ENCODE measurements at regions not wholly inside any gene's neighbourhood (a gene's known extent, or its start where the extent isn't known, plus 50 kb on each side); places are given as distances from the start of the nearest gene placed in this dataset.

DNA sequence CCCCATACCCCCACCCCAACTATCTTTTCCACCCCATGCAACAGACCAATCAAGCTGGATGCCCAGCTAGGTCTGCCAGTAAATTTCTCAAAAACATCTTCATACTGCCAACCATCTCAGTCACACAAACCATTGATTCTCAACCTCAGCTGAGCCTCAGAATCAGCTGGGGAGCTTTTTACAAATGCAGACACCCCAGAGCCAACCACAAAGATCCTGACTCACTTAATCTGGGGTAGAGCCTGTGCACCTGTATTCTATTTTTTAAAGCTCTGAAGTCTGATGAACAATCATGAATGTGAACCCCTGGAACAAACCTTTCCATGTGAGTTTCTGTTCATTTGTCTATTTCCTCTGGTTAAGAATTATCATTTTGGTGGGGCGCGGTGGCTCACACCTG lies 66.0 kb downstream of the ZNF281 start:
- no peaks in the 10 kb centered on the region for H3K36me3 ChIP-seq (ENCODE audit: control insufficient read depth, insufficient read depth, low read length)
- no peak overlapping the region for H2AFZ ChIP-seq (ENCODE audit: low read length)
- peak in 1 of 2 donors; percentile 46 for DNase-seq (ENCODE audit: low read depth in 2 of 2)
- H3K4me1 ChIP-seq (ENCODE audit: control insufficient read depth, extremely low read depth, insufficient read depth, low read length) = peaks cover 2% of the 10 kb centered on the region
- H3K79me2 ChIP-seq (ENCODE audit: control insufficient read depth, insufficient read depth, low read length) = no peaks in the 10 kb centered on the region
- TF ChIP-seq, protein P1, sequence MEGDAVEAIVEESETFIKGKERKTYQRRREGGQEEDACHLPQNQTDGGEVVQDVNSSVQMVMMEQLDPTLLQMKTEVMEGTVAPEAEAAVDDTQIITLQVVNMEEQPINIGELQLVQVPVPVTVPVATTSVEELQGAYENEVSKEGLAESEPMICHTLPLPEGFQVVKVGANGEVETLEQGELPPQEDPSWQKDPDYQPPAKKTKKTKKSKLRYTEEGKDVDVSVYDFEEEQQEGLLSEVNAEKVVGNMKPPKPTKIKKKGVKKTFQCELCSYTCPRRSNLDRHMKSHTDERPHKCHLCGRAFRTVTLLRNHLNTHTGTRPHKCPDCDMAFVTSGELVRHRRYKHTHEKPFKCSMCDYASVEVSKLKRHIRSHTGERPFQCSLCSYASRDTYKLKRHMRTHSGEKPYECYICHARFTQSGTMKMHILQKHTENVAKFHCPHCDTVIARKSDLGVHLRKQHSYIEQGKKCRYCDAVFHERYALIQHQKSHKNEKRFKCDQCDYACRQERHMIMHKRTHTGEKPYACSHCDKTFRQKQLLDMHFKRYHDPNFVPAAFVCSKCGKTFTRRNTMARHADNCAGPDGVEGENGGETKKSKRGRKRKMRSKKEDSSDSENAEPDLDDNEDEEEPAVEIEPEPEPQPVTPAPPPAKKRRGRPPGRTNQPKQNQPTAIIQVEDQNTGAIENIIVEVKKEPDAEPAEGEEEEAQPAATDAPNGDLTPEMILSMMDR (conservative IDR thresholded peaks at IDR 0.05 in 1 of 2, IDR thresholded peaks at IDR 0.05 in 1 of 2; ENCODE audit: low read depth in 1 of 2, low read length in 2 of 2) = no peak
- no peak for TF ChIP-seq EZH2 (IDR thresholded peaks at IDR 0.05; ENCODE audit: low read length, missing control alignments)
- no peaks in the 10 kb centered on the region for H3K27me3 ChIP-seq (ENCODE audit: control insufficient read depth, insufficient read depth, low read length)
- H3K9me3 ChIP-seq (ENCODE audit: control insufficient read depth, insufficient read depth, low read depth, low read length) = no peaks in the 10 kb centered on the region
- H3K4me2 ChIP-seq (ENCODE audit: extremely low read depth, insufficient read depth, low read length) = no peak overlapping the region
- no peaks in the 10 kb centered on the region for H4K20me1 ChIP-seq (ENCODE audit: control insufficient read depth, extremely low read depth, insufficient read depth, low read length)
- no peak overlapping the region for H3K4me3 ChIP-seq (replicated peaks in 1 of 4; ENCODE audit: control extremely low read depth in 1 of 4, insufficient read depth in 1 of 4, low read depth in 3 of 4, low read length in 4 of 4)
- no peak overlapping the region for H3K27ac ChIP-seq (ENCODE audit: insufficient read depth, low read length)
- no peak overlapping the region for H3K9ac ChIP-seq (ENCODE audit: insufficient read depth, low read length)

DNA sequence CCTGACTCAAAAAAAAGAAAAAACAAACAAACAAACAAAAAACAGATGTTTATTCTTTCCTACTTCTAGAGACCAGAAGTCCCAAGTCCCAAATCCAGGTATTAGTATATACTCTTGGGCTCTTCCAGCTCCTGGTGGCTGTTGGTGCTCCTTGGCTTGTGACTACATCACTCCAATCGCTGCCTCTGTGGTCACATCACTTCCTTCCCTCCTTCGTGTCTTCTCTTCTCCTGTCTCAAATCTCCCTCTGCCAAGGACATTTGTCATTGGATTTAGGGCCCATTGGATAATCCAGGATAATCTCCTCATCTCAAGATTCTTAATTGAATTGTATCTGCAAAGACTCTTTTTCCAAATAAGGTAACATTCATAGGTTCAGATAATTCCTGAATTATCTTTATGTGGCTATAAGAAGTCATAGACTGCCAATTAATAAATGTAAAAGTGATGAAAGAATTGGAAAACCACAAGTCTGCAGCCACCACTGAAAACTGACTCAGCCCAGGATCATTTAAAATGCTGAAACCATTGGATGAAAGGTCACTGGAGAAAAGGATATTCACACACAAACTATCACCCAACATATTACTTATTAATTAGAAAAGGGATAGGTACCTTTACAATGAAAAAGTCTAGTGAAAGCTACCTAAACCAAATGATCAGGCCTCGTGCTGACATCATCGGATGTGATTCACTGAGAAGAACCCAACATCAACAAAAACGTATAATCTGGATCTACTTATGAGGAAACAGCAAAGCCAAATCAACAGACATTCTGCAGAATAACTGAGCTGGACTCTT lies 67.1 kb downstream of the ZNF281 start:
- Histone ChIP-seq H3K4me2 (ENCODE audit: extremely low read depth, insufficient read depth, low read length) (no peak overlapping the region), H4K20me1 (ENCODE audit: control insufficient read depth, extremely low read depth, insufficient read depth, low read length) (no peaks in the 10 kb centered on the region), H3K4me1 (ENCODE audit: control insufficient read depth, extremely low read depth, insufficient read depth, low read length) (peaks cover 2% of the 10 kb centered on the region), H3K4me3 (replicated peaks in 1 of 4; ENCODE audit: control extremely low read depth in 1 of 4, insufficient read depth in 1 of 4, low read depth in 3 of 4, low read length in 4 of 4) (no peak overlapping the region), H3K9me3 (ENCODE audit: control insufficient read depth, insufficient read depth, low read depth, low read length) (no peaks in the 10 kb centered on the region), H3K36me3 (ENCODE audit: control insufficient read depth, insufficient read depth, low read length) (no peaks in the 10 kb centered on the region), H3K27ac (ENCODE audit: insufficient read depth, low read length) (no peak overlapping the region), H2AFZ (ENCODE audit: low read length) (no peak overlapping the region), H3K27me3 (ENCODE audit: control insufficient read depth, insufficient read depth, low read length) (no peaks in the 10 kb centered on the region), H3K9ac (ENCODE audit: insufficient read depth, low read length) (no peak overlapping the region), H3K79me2 (ENCODE audit: control insufficient read depth, insufficient read depth, low read length) (no peaks in the 10 kb centered on the region)
- DNase-seq (ENCODE audit: low read depth in 2 of 2) = peak; percentile 78 to 79
- TF ChIP-seq, protein P1 (conservative IDR thresholded peaks at IDR 0.05 in 1 of 2, IDR thresholded peaks at IDR 0.05 in 1 of 2; ENCODE audit: low read depth in 1 of 2, low read length in 2 of 2) = no peak
- TF ChIP-seq EZH2 (IDR thresholded peaks at IDR 0.05; ENCODE audit: low read length, missing control alignments) = no peak

DNA sequence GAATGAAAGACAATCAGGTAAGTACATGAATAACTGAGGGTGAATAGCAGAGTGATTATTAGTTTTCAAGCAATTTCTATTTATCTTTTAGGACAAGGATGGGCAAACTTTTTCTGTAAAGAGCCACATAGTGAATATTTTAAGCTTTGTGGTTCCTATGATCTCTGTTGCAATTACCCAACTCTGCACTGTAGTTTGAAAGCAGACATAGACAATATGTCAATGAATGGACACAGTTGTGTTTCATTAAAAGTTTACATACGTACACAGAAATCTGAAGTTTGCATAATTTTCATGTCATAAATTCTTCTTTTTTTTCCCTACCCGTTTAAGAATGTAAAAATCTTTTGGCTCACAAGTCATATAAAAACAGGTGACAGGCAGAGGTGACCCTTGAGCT lies 71.4 kb downstream of the ZNF281 start:
- Histone ChIP-seq H3K4me2 (ENCODE audit: extremely low read depth, insufficient read depth, low read length) (no peak overlapping the region), H3K36me3 (ENCODE audit: control insufficient read depth, insufficient read depth, low read length) (no peaks in the 10 kb centered on the region), H2AFZ (ENCODE audit: low read length) (no peak overlapping the region), H3K9me3 (ENCODE audit: control insufficient read depth, insufficient read depth, low read depth, low read length) (no peaks in the 10 kb centered on the region), H3K27ac (ENCODE audit: insufficient read depth, low read length) (no peak overlapping the region), H3K4me1 (ENCODE audit: control insufficient read depth, extremely low read depth, insufficient read depth, low read length) (peaks cover 6% of the 10 kb centered on the region), H3K79me2 (ENCODE audit: control insufficient read depth, insufficient read depth, low read length) (no peaks in the 10 kb centered on the region), H3K27me3 (ENCODE audit: control insufficient read depth, insufficient read depth, low read length) (no peaks in the 10 kb centered on the region), H3K9ac (ENCODE audit: insufficient read depth, low read length) (no peak overlapping the region), H3K4me3 (replicated peaks in 1 of 4; ENCODE audit: control extremely low read depth in 1 of 4, insufficient read depth in 1 of 4, low read depth in 3 of 4, low read length in 4 of 4) (no peak overlapping the region), H4K20me1 (ENCODE audit: control insufficient read depth, extremely low read depth, insufficient read depth, low read length) (no peaks in the 10 kb centered on the region)
- no peak for DNase-seq (ENCODE audit: low read depth in 2 of 2)
- TF ChIP-seq, protein P1 (conservative IDR thresholded peaks at IDR 0.05 in 1 of 2, IDR thresholded peaks at IDR 0.05 in 1 of 2; ENCODE audit: low read depth in 1 of 2, low read length in 2 of 2) = no peak
- no peak for TF ChIP-seq EZH2 (IDR thresholded peaks at IDR 0.05; ENCODE audit: low read length, missing control alignments)

All from fibroblast of lung (primary cell).